ENCODE measurements at regions not wholly inside any gene's neighbourhood (a gene's known extent, or its start where the extent isn't known, plus 50 kb on each side); places are given as distances from the start of the nearest gene placed in this dataset.

- no peak for ATAC-seq
- Histone ChIP-seq H3K9me3 (peaks cover 11% of the 10 kb centered on the region), H3K4me3 (no peak overlapping the region), H3K36me3 (ENCODE audit: low read depth) (no peaks in the 10 kb centered on the region), H3K4me1 (ENCODE audit: low read depth) (no peaks in the 10 kb centered on the region)
- intact Hi-C loops (cut with DNase I, micrococcal nuclease): no loop called here
- no peak for DNase-seq
- no peak for TF ChIP-seq CTCF (IDR thresholded peaks at IDR 0.05)
Measured at GRCh38 chr18:78579854-78580577, 399.6 kb upstream of the SALL3 start.

GRCh38 chr18:78580835-78581339, 398.7 kb upstream of the SALL3 start:
- TF ChIP-seq CTCF (IDR thresholded peaks at IDR 0.05): no peak
- no peak overlapping the region for H3K4me3 ChIP-seq
- ATAC-seq (no peak), DNase-seq (no peak)
- no peaks in the 10 kb centered on the region for H3K36me3 ChIP-seq (ENCODE audit: low read depth)
- peaks cover 5% of the 10 kb centered on the region for H3K9me3 ChIP-seq
- intact Hi-C loops (cut with DNase I, micrococcal nuclease): no loop called here
- H3K4me1 ChIP-seq (ENCODE audit: low read depth): no peaks in the 10 kb centered on the region

GRCh38 chr18:78582181-78582709, 397.4 kb upstream of the SALL3 start:
- no peaks in the 10 kb centered on the region for H3K36me3 ChIP-seq (ENCODE audit: low read depth)
- no peak for TF ChIP-seq CTCF (IDR thresholded peaks at IDR 0.05)
- H3K4me1 ChIP-seq (ENCODE audit: low read depth): no peaks in the 10 kb centered on the region
- ATAC-seq (no peak), DNase-seq (no peak)
- intact Hi-C loops (cut with DNase I, micrococcal nuclease): no loop called here
- H3K9me3 ChIP-seq: no peaks in the 10 kb centered on the region
- H3K4me3 ChIP-seq: no peak overlapping the region

GRCh38 chr18:78582898-78583738, 396.5 kb upstream of the SALL3 start:
- no peak for DNase-seq

More at GRCh38 chr18:78582898-78583738, 396.5 kb upstream of the SALL3 start:
- no peak for TF ChIP-seq CTCF (IDR thresholded peaks at IDR 0.05)
- intact Hi-C loops (cut with DNase I, micrococcal nuclease): no loop called here
- ATAC-seq: no peak
- no peaks in the 10 kb centered on the region for H3K4me1 ChIP-seq (ENCODE audit: low read depth)
- no peaks in the 10 kb centered on the region for H3K36me3 ChIP-seq (ENCODE audit: low read depth)
- H3K9me3 ChIP-seq: no peaks in the 10 kb centered on the region
- H3K4me3 ChIP-seq: no peak overlapping the region
